ENCODE measurements at regions not wholly inside any gene's neighbourhood (a gene's known extent, or its start where the extent isn't known, plus 50 kb on each side); places are given as distances from the start of the nearest gene placed in this dataset.

DNA sequence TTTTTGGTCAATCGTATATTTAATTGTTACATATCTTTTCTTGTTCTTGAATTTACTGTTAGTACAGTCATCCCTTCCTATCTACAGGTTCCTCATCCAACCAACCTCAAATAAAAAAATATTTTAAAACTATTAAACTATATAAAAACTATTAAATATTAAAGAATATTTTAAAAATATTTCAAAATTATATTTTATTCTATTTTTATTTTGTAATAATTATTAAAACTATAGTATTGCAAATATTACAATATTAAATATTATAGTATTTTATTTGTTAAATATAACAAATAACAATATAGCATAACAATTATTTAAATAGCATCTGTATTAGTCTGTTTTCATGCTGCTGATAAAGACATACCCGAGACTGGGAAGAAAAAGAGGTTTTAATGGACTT, 357.9 kb upstream of the GOLIM4 start:
- 100% methylated on average over 1 of the region's 2 CpGs for WGBS, 2 experiments (ENCODE audit: insufficient coverage in 2 of 2)
- H3K27ac ChIP-seq (ENCODE audit: low read depth, low read length, severe bottlenecking): no peak overlapping the region

GRCh38 chr3:168443965-168444364, 348.2 kb upstream of the GOLIM4 start:
- WGBS, 2 experiments (ENCODE audit: insufficient coverage in 2 of 2): 75 to 92% methylated on average over 1 of the region's 1 CpG
- no peaks in the 10 kb centered on the region for H3K9me3 ChIP-seq (ENCODE audit: control insufficient read depth, low read length)
- no peaks in the 10 kb centered on the region for H3K4me1 ChIP-seq (ENCODE audit: control insufficient read depth, insufficient read depth, low read length, poor library complexity, severe bottlenecking)
- no peak overlapping the region for H3K4me3 ChIP-seq (ENCODE audit: extremely low read depth, insufficient read depth, low read length, poor library complexity, severe bottlenecking)
- H3K36me3 ChIP-seq (ENCODE audit: control insufficient read depth, insufficient read depth, low read length): no peaks in the 10 kb centered on the region
- H3K27ac ChIP-seq (ENCODE audit: low read depth, low read length, severe bottlenecking): no peak overlapping the region

More for the DNA sequence above, 357.9 kb upstream of the GOLIM4 start:
- Histone ChIP-seq H3K4me1 (ENCODE audit: control insufficient read depth, insufficient read depth, low read length, poor library complexity, severe bottlenecking) (no peaks in the 10 kb centered on the region), H3K36me3 (ENCODE audit: control insufficient read depth, insufficient read depth, low read length) (no peaks in the 10 kb centered on the region), H3K9me3 (ENCODE audit: control insufficient read depth, low read length) (no peaks in the 10 kb centered on the region), H3K4me3 (ENCODE audit: extremely low read depth, insufficient read depth, low read length, poor library complexity, severe bottlenecking) (no peak overlapping the region)

- Histone ChIP-seq H3K4me1 (ENCODE audit: control insufficient read depth, insufficient read depth, low read length, poor library complexity, severe bottlenecking) (no peaks in the 10 kb centered on the region), H3K9me3 (ENCODE audit: control insufficient read depth, low read length) (no peaks in the 10 kb centered on the region), H3K27ac (ENCODE audit: low read depth, low read length, severe bottlenecking) (no peak overlapping the region), H3K36me3 (ENCODE audit: control insufficient read depth, insufficient read depth, low read length) (no peaks in the 10 kb centered on the region), H3K4me3 (ENCODE audit: extremely low read depth, insufficient read depth, low read length, poor library complexity, severe bottlenecking) (no peak overlapping the region)
- 86% methylated on average over 2 of the region's 2 CpGs; no CpG with 5 or more reads in 1 of the 2 experiments for WGBS, 2 experiments (ENCODE audit: insufficient coverage in 2 of 2)
These were observed 346.8 kb upstream of the GOLIM4 start for GRCh38 chr3:168442502-168442901.

GRCh38 chr3:168436245-168436724, 340.6 kb upstream of the GOLIM4 start:
- Histone ChIP-seq H3K9me3 (ENCODE audit: control insufficient read depth, low read length) (no peaks in the 10 kb centered on the region), H3K4me3 (ENCODE audit: extremely low read depth, insufficient read depth, low read length, poor library complexity, severe bottlenecking) (no peak overlapping the region), H3K27ac (ENCODE audit: low read depth, low read length, severe bottlenecking) (no peak overlapping the region), H3K36me3 (ENCODE audit: control insufficient read depth, insufficient read depth, low read length) (no peaks in the 10 kb centered on the region), H3K4me1 (ENCODE audit: control insufficient read depth, insufficient read depth, low read length, poor library complexity, severe bottlenecking) (no peaks in the 10 kb centered on the region)
- WGBS, 2 experiments (ENCODE audit: insufficient coverage in 2 of 2): 90 to 100% methylated on average over 1 of the region's 1 CpG

DNA sequence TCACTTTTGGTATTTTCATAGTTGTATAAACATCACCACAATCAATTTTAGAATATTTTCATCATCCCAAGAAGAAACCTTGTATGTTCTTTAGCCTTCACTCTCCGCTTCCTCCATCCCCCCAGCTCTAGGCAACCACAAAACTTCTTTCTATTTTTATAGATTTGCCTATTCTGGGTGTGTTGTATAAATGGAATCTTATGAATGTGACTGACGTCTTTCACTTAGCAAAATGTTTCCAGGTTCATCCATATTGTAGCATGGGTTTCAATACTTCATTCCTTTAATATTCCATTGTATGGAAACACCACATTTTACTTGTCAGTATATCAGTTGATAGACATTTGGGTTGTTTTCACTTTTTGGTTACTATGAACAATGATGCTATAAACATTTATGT, 335.8 kb upstream of the GOLIM4 start:
- Histone ChIP-seq H3K36me3 (ENCODE audit: control insufficient read depth, insufficient read depth, low read length) (no peaks in the 10 kb centered on the region), H3K9me3 (ENCODE audit: control insufficient read depth, low read length) (no peaks in the 10 kb centered on the region), H3K4me3 (ENCODE audit: extremely low read depth, insufficient read depth, low read length, poor library complexity, severe bottlenecking) (no peak overlapping the region), H3K4me1 (ENCODE audit: control insufficient read depth, insufficient read depth, low read length, poor library complexity, severe bottlenecking) (no peaks in the 10 kb centered on the region), H3K27ac (ENCODE audit: low read depth, low read length, severe bottlenecking) (no peak overlapping the region)
- WGBS, 2 experiments (ENCODE audit: insufficient coverage in 2 of 2): no CpG with 5 or more reads among the region's 2 CpGs

DNA sequence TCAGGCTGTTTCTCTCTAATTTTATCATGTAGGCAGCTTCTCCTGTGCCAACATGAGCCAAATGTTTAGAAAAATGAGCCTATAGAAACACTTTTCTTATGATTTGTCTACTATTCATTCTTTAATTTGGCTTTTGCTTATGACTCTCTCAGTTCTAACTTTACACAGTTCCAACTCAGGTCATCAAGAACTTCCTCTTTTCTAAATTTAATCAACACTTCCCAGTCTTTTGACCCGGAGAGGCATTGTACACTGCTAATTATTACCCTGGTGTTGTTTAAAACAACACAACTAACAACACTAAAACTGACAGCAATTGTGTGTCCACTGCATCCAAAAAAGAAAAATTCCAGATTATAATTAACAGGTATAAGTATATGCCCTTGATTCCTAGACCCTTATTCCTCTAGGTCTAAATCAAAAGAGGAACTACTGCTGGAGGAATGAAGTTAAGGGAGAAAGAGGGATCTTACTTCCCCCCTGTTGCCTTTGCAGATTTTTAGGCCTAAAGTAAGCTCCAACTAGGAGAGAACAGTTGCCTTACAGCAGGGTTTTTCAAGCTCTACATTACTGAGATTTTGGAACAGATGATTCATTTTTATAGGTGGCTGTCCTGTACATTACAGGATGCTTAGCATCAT, 332.2 kb upstream of the GOLIM4 start:
- peaks cover 3% of the 10 kb centered on the region for H3K36me3 ChIP-seq (ENCODE audit: control insufficient read depth, insufficient read depth, low read length)
- no peaks in the 10 kb centered on the region for H3K4me1 ChIP-seq (ENCODE audit: control insufficient read depth, insufficient read depth, low read length, poor library complexity, severe bottlenecking)
- 100% methylated on average over 1 of the region's 1 CpG; no CpG with 5 or more reads in 1 of the 2 experiments for WGBS, 2 experiments (ENCODE audit: insufficient coverage in 2 of 2)
- no peak overlapping the region for H3K27ac ChIP-seq (ENCODE audit: low read depth, low read length, severe bottlenecking)
- no peak overlapping the region for H3K4me3 ChIP-seq (ENCODE audit: extremely low read depth, insufficient read depth, low read length, poor library complexity, severe bottlenecking)
- no peaks in the 10 kb centered on the region for H3K9me3 ChIP-seq (ENCODE audit: control insufficient read depth, low read length)

DNA sequence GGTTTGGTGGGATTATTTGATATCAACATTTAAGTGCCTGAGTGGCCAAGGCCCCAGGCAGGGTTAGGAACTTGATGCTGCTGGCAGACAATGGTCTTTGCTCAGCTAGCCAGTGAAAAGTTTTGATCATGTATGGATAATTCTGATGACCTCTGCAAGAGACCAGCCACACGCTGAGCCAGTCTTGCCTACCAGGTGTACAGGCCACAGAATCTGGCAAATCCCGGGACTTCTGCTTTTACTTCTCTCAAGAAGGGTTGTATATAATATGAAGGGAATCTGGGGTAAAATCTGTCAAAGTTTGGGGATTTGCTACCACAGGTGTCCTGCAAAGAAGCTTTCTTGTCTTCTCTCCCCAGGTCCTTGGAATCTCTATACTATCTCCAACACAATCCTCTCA, 331.4 kb upstream of the GOLIM4 start:
- no peak overlapping the region for H3K4me3 ChIP-seq (ENCODE audit: extremely low read depth, insufficient read depth, low read length, poor library complexity, severe bottlenecking)
- H3K4me1 ChIP-seq (ENCODE audit: control insufficient read depth, insufficient read depth, low read length, poor library complexity, severe bottlenecking): no peaks in the 10 kb centered on the region
- H3K36me3 ChIP-seq (ENCODE audit: control insufficient read depth, insufficient read depth, low read length): peaks cover 3% of the 10 kb centered on the region
- H3K9me3 ChIP-seq (ENCODE audit: control insufficient read depth, low read length): no peaks in the 10 kb centered on the region
- 88 to 100% methylated on average over 1 to 2 of the region's 2 CpGs for WGBS, 2 experiments (ENCODE audit: insufficient coverage in 2 of 2)
- no peak overlapping the region for H3K27ac ChIP-seq (ENCODE audit: low read depth, low read length, severe bottlenecking)

- Histone ChIP-seq H3K9me3 (ENCODE audit: control insufficient read depth, low read length) (no peaks in the 10 kb centered on the region), H3K36me3 (ENCODE audit: control insufficient read depth, insufficient read depth, low read length) (peaks cover 3% of the 10 kb centered on the region), H3K27ac (ENCODE audit: low read depth, low read length, severe bottlenecking) (no peak overlapping the region), H3K4me1 (ENCODE audit: control insufficient read depth, insufficient read depth, low read length, poor library complexity, severe bottlenecking) (no peaks in the 10 kb centered on the region), H3K4me3 (ENCODE audit: extremely low read depth, insufficient read depth, low read length, poor library complexity, severe bottlenecking) (no peak overlapping the region)
- whole genome bisulfite sequencing, 2 experiments (ENCODE audit: insufficient coverage in 2 of 2): 90 to 97% methylated on average over 3 of the region's 4 CpGs
These were observed 330.3 kb upstream of the GOLIM4 start for GRCh38 chr3:168425936-168426595.

DNA sequence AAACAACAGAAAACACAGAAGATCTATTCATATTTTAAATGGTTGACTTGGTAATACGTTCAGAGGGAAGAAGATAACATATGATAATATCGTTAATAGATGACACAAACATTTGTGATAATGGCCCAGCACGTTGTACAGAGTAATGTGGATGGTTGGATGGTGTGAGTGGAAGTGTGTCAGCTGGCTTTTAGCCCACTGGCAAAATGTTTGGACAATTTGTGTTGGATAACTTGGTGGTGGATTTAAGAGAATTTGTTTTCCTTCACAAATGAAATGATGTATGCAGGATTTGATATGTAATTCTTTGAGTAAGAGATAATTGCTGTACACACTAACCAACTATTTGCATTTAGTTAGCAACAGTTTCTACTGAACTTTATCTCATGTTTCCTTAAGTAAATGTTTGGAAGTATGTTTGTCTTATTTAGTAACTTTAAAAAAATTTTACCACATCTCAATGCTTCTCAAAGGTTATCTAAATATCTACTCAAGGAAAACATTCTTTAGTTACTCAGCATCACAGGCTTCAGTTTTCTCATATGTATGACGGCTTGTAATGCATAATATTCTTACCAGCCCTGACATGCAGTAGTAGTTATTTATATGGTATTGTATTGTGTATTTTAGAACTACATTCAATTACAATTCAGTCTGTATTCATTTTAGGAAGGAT, 328.5 kb upstream of the GOLIM4 start:
- no peak overlapping the region for H3K4me3 ChIP-seq (ENCODE audit: extremely low read depth, insufficient read depth, low read length, poor library complexity, severe bottlenecking)
- peaks cover 3% of the 10 kb centered on the region for H3K36me3 ChIP-seq (ENCODE audit: control insufficient read depth, insufficient read depth, low read length)
- H3K4me1 ChIP-seq (ENCODE audit: control insufficient read depth, insufficient read depth, low read length, poor library complexity, severe bottlenecking): no peaks in the 10 kb centered on the region
- H3K27ac ChIP-seq (ENCODE audit: low read depth, low read length, severe bottlenecking): no peak overlapping the region
- 100% methylated on average over 1 to 2 of the region's 4 CpGs for WGBS, 2 experiments (ENCODE audit: insufficient coverage in 2 of 2)
- no peaks in the 10 kb centered on the region for H3K9me3 ChIP-seq (ENCODE audit: control insufficient read depth, low read length)

GRCh38 chr3:168422843-168423242, 327.1 kb upstream of the GOLIM4 start:
- H3K36me3 ChIP-seq (ENCODE audit: control insufficient read depth, insufficient read depth, low read length): peaks cover 3% of the 10 kb centered on the region
- no peaks in the 10 kb centered on the region for H3K4me1 ChIP-seq (ENCODE audit: control insufficient read depth, insufficient read depth, low read length, poor library complexity, severe bottlenecking)
- H3K9me3 ChIP-seq (ENCODE audit: control insufficient read depth, low read length): no peaks in the 10 kb centered on the region
- H3K27ac ChIP-seq (ENCODE audit: low read depth, low read length, severe bottlenecking): no peak overlapping the region
- WGBS, 2 experiments (ENCODE audit: insufficient coverage in 2 of 2): no CpG with 5 or more reads among the region's 1 CpG
- H3K4me3 ChIP-seq (ENCODE audit: extremely low read depth, insufficient read depth, low read length, poor library complexity, severe bottlenecking): no peak overlapping the region

GRCh38 chr3:168419091-168419490, 323.4 kb upstream of the GOLIM4 start:
- H3K27ac ChIP-seq (ENCODE audit: low read depth, low read length, severe bottlenecking): no peak overlapping the region
- H3K9me3 ChIP-seq (ENCODE audit: control insufficient read depth, low read length): no peaks in the 10 kb centered on the region
- no peak overlapping the region for H3K4me3 ChIP-seq (ENCODE audit: extremely low read depth, insufficient read depth, low read length, poor library complexity, severe bottlenecking)
- H3K36me3 ChIP-seq (ENCODE audit: control insufficient read depth, insufficient read depth, low read length): no peaks in the 10 kb centered on the region
- no CpG with 5 or more reads among the region's 2 CpGs for WGBS, 2 experiments (ENCODE audit: insufficient coverage in 2 of 2)
- no peaks in the 10 kb centered on the region for H3K4me1 ChIP-seq (ENCODE audit: control insufficient read depth, insufficient read depth, low read length, poor library complexity, severe bottlenecking)

All from mesodermal cell (in vitro differentiated cells).